NCI-H748 (cell line): ENCODE measurements at regions not wholly inside any gene's neighbourhood (a gene's known extent, or its start where the extent isn't known, plus 50 kb on each side); places are given as distances from the start of the nearest gene placed in this dataset.
"Not testable (repeated sequence)": the region's sequence is repeated elsewhere in the genome, so short reads cannot be mapped to it uniquely, and the experiment has no call there.

Experiments used
- DNase-seq: peaks from one replicate; lab custom pipeline; 2025; ENCODE audit not compliant: unreplicated experiment; lab: John Stamatoyannopoulos, UW

- no peak for DNase-seq
Measured at GRCh38 chr3:44117736-44118135, 124.0 kb upstream of the TOPAZ1 start.

- DNase-seq, result no peak
Measured at GRCh38 chr3:44120721-44121582, 120.7 kb upstream of the TOPAZ1 start.

GRCh38 chr3:44125246-44125645, 116.4 kb upstream of the TOPAZ1 start:
- no peak for DNase-seq

GRCh38 chr3:44125882-44126281, 115.8 kb upstream of the TOPAZ1 start:
- no peak for DNase-seq

- DNase-seq, result no peak
Measured at GRCh38 chr3:44128057-44128775, 113.5 kb upstream of the TOPAZ1 start.

GRCh38 chr3:44130249-44130648, 111.4 kb upstream of the TOPAZ1 start:
- no peak for DNase-seq

- no peak for DNase-seq
Measured at GRCh38 chr3:44132061-44132460, 109.6 kb upstream of the TOPAZ1 start.

- DNase-seq, result no peak
Measured at GRCh38 chr3:44132593-44132992, 109.1 kb upstream of the TOPAZ1 start.

GRCh38 chr3:44136421-44136820, 105.3 kb upstream of the TOPAZ1 start:
- no peak for DNase-seq

- no peak for DNase-seq
Measured at GRCh38 chr3:44146073-44146472, 95.6 kb upstream of the TOPAZ1 start.

- no peak for DNase-seq
Measured at GRCh38 chr3:44159696-44160300, 81.9 kb upstream of the TOPAZ1 start.

GRCh38 chr3:44160818-44161217, 80.9 kb upstream of the TOPAZ1 start:
- DNase-seq, result no peak

GRCh38 chr3:44171891-44172290, 69.8 kb upstream of the TOPAZ1 start:
- DNase-seq, result no peak

- DNase-seq, result not testable (repeated sequence)
Measured at GRCh38 chr3:44172701-44173100, 69.0 kb upstream of the TOPAZ1 start.

GRCh38 chr3:44173263-44173662, 68.4 kb upstream of the TOPAZ1 start:
- no peak for DNase-seq

GRCh38 chr3:44175070-44175469, 66.6 kb upstream of the TOPAZ1 start:
- no peak for DNase-seq

GRCh38 chr3:44179246-44179645, 62.4 kb upstream of the TOPAZ1 start:
- DNase-seq, result no peak

- peak; percentile 25 for DNase-seq
Measured at GRCh38 chr3:44184319-44184953, 57.2 kb upstream of the TOPAZ1 start.

- DNase-seq, result no peak
Measured at GRCh38 chr3:44185396-44185915, 56.2 kb upstream of the TOPAZ1 start.

- no peak for DNase-seq
Measured at GRCh38 chr3:44186111-44186672, 55.5 kb upstream of the TOPAZ1 start.

GRCh38 chr3:44186712-44187111, 55.0 kb upstream of the TOPAZ1 start:
- DNase-seq, result no peak
